ENCODE measurements at regions not wholly inside any gene's neighbourhood (a gene's known extent, or its start where the extent isn't known, plus 50 kb on each side); places are given as distances from the start of the nearest gene placed in this dataset.

DNA sequence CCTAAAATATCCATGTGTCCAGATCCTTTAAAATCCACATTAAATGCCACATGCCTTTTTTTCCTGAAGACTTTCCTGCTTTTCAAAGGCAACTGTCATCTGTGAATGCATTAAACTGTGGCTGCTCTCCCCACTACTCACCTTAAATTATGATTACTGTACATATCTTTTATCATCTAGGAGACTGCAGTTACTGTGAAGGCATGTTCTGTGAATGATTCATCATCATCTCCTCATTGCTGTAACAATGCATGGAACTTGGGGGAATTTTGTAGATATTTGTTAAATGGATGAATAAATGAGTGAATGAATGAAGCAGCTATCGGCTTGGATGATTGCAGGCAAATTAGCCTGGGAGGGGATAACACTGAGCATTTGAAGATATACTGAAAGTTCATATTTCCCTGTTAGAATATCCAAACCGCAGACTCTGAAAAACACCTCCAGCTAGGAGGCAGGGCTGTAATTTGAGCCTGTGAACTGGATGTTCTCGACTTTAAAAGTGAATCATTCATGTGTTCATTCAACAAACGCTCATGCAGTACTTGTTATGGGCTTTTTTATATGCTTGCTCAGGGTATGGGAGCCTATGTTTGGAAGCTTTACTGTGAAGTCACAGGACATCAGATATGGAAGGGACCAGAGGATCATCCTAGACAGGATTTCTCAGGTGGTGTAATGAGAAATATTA lies 519.2 kb downstream of the KIF4B start:
- H2AFZ ChIP-seq (ENCODE audit: low read depth, low read length): no peak overlapping the region

More for the DNA sequence above, 519.2 kb downstream of the KIF4B start:
- H3K79me2 ChIP-seq (ENCODE audit: control insufficient read depth, insufficient read depth, low read length): no peaks in the 10 kb centered on the region
- FAIRE-seq (no peak), DNase-seq (ENCODE audit: low read depth, low spot score) (no peak)
- BruUV-seq (replicated peaks): no TSS peak
- H3K4me1 ChIP-seq (ENCODE audit: control insufficient read depth, extremely low read depth, insufficient read depth, low read length): no peaks in the 10 kb centered on the region
- H3K27ac ChIP-seq (ENCODE audit: insufficient read depth, low read depth, low read length): no peak overlapping the region
- dilution Hi-C loops (cut with MboI; ENCODE audit: extremely low pct_ligation_motif_present, low sequenced_read_pairs): no loop called here
- CTCF ChIA-PET: no interaction called here
- POLR2A ChIA-PET: no interaction called here
- no peak for TF ChIP-seq EZH2 (IDR thresholded peaks at IDR 0.05; ENCODE audit: borderline replicate concordance, low read depth, low read length, severe bottlenecking)
- TF ChIP-seq GATA2 (IDR thresholded peaks at IDR 0.05; ENCODE audit: insufficient read depth, insufficient read length, low read depth, low read length): no peak
- TF ChIP-seq, protein P1, sequence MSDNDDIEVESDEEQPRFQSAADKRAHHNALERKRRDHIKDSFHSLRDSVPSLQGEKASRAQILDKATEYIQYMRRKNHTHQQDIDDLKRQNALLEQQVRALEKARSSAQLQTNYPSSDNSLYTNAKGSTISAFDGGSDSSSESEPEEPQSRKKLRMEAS (IDR thresholded peaks at IDR 0.05; ENCODE audit: insufficient read depth, insufficient read length): no peak
- TF ChIP-seq JUN (IDR thresholded peaks at IDR 0.05; ENCODE audit: borderline replicate concordance, insufficient read depth, insufficient read length, low read depth): no peak
- TF ChIP-seq POLR2A (IDR thresholded peaks at IDR 0.05; ENCODE audit: low read depth, low read length): no peak
- no peak for TF ChIP-seq MYC (IDR thresholded peaks at IDR 0.05; ENCODE audit: low read depth, low read length)
- TF ChIP-seq, protein P2, sequence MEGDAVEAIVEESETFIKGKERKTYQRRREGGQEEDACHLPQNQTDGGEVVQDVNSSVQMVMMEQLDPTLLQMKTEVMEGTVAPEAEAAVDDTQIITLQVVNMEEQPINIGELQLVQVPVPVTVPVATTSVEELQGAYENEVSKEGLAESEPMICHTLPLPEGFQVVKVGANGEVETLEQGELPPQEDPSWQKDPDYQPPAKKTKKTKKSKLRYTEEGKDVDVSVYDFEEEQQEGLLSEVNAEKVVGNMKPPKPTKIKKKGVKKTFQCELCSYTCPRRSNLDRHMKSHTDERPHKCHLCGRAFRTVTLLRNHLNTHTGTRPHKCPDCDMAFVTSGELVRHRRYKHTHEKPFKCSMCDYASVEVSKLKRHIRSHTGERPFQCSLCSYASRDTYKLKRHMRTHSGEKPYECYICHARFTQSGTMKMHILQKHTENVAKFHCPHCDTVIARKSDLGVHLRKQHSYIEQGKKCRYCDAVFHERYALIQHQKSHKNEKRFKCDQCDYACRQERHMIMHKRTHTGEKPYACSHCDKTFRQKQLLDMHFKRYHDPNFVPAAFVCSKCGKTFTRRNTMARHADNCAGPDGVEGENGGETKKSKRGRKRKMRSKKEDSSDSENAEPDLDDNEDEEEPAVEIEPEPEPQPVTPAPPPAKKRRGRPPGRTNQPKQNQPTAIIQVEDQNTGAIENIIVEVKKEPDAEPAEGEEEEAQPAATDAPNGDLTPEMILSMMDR (IDR thresholded peaks at IDR 0.05; ENCODE audit: extremely low read depth in 1 of 2, insufficient read depth in 1 of 2, low read depth in 1 of 2, low read length in 2 of 2): no peak
- TF ChIP-seq POLR2AphosphoS5 (IDR thresholded peaks at IDR 0.05; ENCODE audit: insufficient read depth, low read depth, low read length): no peak
- TF ChIP-seq FOS (IDR thresholded peaks at IDR 0.05; ENCODE audit: borderline replicate concordance, insufficient read depth, low read length): no peak
- H4K20me1 ChIP-seq (replicated peaks; ENCODE audit: control insufficient read depth, extremely low read depth, insufficient read depth, low read length): no peaks in the 10 kb centered on the region
- no peaks in the 10 kb centered on the region for H3K9me3 ChIP-seq (replicated peaks; ENCODE audit: control insufficient read depth, insufficient read depth, low read length)
- H3K9me1 ChIP-seq (replicated peaks; ENCODE audit: control insufficient read depth, extremely low read depth, insufficient read depth, low read length): no peaks in the 10 kb centered on the region
- no peaks in the 10 kb centered on the region for H3K36me3 ChIP-seq (ENCODE audit: control insufficient read depth in 2 of 2, extremely low read depth in 1 of 2, insufficient read depth in 2 of 2, low read length in 2 of 2)
- H3K4me3 ChIP-seq (replicated peaks in 1 of 3; ENCODE audit: insufficient read depth in 1 of 3, low read depth in 1 of 3, low read length in 3 of 3): no peak overlapping the region
- no peak overlapping the region for H3K4me2 ChIP-seq (ENCODE audit: insufficient read depth, low read length)
- intact Hi-C loops (cut with micrococcal nuclease): no loop called here
- no peak overlapping the region for H3K9ac ChIP-seq (replicated peaks; ENCODE audit: extremely low read depth, insufficient read depth, low read length)
- H3K27me3 ChIP-seq (ENCODE audit: control insufficient read depth in 2 of 2, insufficient read depth in 2 of 2, low read length in 2 of 2): no peaks in the 10 kb centered on the region

Measured in endothelial cell of umbilical vein (primary cell).